EL (cell line): ENCODE measurements at regions not wholly inside any gene's neighbourhood (a gene's known extent, or its start where the extent isn't known, plus 50 kb on each side); places are given as distances from the start of the nearest gene placed in this dataset.
"Not testable (repeated sequence)": the region's sequence is repeated elsewhere in the genome, so short reads cannot be mapped to it uniquely, and the experiment has no call there.

Experiments used
- DNase-seq: peaks from one replicate; pipeline ENCODE4 v3.0.0-alpha.2; 2016

DNA sequence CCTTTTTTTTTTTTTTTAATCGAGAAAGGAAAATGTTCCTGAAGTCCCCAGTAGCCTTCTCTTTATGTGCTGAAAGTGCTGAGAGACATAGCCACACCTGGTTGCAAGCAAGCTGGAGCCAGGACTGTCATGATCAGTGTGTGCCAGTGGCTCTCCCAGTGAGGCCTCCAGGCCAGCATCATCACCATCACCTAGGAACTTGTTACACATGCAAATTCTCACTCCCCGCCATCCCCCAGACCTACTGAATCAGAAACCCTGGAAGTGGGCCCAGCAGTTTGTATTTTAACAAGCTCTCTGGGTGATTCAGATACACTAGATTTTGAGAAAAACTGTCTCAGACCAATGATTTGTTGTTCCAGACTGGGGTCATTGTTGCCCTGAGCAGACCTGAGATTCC is 181.9 kb upstream of the GLRA1 start:
- no peak for DNase-seq

DNA sequence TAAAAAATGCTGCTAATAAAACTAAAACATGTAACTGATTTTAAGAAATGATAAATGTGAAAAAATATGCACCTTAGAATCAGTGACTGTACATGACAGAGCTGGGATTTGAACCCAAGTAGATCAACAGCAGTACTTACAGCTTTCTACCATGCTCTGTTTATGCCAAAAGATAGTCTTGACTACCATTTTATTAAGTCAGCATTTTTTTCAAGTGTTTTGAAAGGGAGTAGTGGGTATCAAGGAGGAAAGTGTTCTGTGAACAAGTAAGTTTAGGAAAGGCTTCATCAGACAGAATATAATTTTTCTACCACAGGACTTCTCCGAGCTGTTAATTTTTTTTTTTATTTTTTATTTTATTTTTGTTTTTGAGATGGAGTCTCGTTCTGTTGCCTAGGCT is 180.4 kb upstream of the GLRA1 start:
- DNase-seq: no peak

DNA sequence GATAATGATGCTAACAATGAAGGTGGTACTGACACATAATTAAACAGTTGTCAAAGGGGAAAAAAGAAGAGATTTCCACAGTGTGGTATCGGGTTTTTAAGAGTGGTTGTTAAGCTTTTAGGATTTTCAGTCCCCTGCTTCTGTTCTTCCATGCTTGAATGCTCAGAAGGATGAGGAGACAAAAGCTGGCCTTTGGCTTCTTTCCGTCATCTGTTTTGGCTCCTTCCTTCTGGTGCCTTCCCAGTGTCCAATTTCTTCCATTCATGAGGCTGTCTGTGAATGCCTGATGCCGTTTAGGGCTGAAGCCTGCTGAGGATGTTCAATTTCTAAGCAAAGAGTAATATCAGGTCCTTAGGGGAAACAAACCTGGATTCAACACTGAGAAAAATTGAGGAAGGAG is 179.6 kb upstream of the GLRA1 start:
- DNase-seq: no peak

- DNase-seq: not testable (repeated sequence)
Observed at GRCh38 chr5:152102908-152103307, 178.3 kb upstream of the GLRA1 start.

DNA sequence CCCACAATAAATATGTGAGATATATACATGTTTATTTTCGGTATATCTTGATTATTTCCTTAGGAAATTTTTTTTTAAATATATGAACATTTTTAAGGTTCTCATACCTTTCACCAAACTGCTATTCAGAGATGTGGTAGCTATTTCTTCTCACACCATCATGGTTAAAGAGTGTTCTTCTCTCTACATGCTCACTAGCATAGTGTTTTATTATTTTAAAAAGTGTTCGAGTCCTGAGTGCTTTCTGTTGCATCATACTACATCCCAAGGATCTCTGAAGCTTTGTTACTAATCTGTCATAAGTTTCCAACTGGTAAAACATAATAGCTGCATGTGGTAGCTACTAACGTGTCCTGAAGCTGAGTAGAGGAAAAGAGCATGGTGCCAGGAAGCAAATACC is 177.4 kb upstream of the GLRA1 start:
- no peak for DNase-seq

DNA sequence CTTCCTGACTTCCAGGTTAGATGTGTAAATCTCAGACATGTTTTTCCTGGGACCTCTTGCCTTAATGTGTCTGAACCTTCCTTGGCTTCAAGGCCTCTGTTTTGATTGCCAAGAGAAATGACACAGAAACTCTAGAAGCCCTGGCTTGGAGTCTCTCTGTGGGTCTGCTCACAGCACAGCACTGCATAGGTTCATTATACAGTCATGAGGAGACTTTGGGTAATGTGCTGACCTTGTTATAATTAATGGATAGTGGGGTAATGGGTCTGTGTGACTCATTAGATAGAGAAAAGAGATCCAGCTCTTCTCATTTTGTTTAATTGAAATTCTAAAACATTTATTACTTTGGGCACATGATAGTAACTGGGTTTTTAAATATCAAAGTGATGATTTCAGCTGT is 175.8 kb upstream of the GLRA1 start:
- DNase-seq: no peak

DNA sequence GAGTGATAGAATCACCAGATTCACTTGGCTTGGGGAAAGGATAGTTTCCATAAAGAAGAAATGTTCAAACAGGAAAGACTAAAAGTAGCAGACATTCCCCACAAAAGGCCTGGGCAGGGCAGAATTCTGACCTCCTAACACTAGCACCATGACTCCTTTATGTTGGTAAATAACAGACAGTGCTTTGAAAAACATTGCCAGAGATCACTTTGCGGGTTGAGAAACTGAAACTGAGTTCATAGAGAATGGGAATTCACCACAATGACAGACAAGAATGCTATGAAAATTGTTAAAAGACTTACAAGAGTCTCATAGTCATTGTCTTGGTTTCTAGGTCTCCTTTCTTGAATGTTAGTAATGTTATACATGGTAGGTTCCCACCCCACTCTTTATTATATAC is 172.5 kb upstream of the GLRA1 start:
- DNase-seq: no peak

- no peak for DNase-seq
Observed at GRCh38 chr5:152094716-152095115, 170.1 kb upstream of the GLRA1 start.

- no peak for DNase-seq
Observed at GRCh38 chr5:152094060-152094459, 169.4 kb upstream of the GLRA1 start.

DNA sequence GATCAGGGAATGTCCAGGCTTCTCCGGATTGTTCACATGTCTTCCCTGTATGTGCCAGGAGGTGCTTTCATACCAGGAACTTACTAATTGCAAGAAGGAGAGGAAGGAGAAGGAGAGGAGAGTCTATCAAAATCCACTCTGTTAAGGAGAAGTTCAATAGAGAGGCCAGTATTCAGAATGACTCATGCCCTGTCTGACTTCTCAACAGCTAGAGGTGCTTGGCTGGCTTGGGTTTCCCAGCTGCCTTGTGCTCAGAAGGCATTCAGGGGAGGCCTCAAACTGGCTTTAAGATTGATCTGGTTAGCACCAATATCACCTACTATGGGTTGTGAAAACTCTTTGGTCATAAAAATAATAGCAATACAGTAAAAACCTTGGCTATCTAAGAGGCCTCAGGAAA is 167.9 kb upstream of the GLRA1 start:
- DNase-seq: no peak

- no peak for DNase-seq
Observed at GRCh38 chr5:152089644-152090043, 165.0 kb upstream of the GLRA1 start.

GRCh38 chr5:152086668-152087067 is 162.0 kb upstream of the GLRA1 start:
- DNase-seq: no peak

- DNase-seq: no peak
Observed at GRCh38 chr5:152084476-152084875, 159.8 kb upstream of the GLRA1 start.

DNA sequence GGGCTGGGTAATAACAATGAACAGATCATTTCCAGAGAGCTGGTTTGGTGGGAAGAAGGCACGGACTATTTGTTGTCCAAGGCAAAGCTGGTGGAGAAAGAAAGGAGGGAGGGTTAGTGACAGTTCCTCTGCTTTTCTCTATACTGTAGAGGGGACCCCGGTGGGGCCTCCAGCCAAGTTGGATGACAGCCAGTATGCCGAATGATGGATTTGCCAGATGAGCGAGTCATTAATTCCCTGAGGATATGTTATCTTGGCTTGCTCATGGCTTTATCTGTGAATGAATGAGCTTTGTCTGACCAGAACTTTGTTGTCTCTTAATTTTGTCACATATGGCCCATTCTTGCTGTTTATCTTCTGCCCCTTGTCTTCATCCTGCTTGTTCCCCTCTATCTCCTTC is 158.6 kb upstream of the GLRA1 start:
- DNase-seq: no peak

DNA sequence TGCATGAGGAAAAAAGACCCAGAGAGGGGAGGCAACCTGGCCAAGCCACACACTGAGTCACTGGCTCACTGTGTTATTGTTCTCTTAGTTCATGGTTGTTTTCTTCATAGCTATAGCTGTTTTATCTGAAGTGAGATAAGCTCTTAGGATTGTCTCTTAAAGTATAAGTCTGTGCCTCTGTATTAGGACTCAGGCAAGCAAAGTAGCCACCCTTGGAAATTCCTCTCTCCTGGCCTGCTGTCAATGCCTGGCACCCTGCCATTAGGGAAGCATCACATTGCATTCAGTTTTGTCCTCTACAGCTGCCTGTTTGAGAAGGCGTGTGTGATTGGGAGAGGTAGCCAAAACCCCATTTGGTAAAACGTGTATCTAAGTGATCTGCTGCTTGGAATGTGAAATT is 147.4 kb upstream of the GLRA1 start:
- no peak for DNase-seq

GRCh38 chr5:152070591-152070990 is 145.9 kb upstream of the GLRA1 start:
- DNase-seq: no peak

DNA sequence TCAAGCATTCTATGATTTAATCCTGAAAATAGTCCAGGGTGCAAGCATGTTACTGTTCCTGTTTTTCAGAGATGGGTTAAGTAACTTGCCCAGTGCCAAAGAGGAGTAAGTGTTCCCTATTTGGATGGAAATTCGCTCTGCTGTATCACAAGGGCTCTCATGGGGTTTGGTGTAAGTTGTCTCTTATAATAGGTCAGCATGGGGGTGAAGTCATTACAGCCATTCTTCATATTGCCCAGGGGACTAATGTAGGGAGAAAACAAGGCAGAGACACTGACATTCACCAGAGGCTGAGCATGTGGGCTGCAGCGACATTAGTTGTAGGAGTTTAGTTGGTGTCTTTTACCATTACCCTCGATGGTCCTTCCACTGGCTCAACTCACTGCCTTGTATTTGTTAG is 142.1 kb upstream of the GLRA1 start:
- DNase-seq: no peak

DNA sequence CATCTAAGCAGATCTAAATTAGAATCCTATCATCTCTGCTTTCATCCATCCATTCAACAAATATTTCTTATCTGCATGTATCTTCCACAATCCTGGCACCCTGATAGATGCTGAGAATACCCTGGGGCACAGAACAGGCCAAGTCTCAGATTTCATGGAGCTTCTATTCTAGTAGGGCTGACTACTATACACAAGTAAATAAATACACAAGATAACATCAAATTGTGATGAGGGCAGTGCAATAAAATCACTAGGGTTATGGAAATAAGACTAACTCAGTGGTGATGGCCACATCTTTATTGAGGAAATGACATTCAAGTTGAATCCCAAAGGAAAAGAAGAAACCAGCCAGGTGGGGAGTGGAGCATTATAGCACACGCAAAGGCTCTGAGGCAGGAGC is 138.4 kb upstream of the GLRA1 start:
- no peak for DNase-seq

GRCh38 chr5:152061095-152061494 is 136.4 kb upstream of the GLRA1 start:
- no peak for DNase-seq

DNA sequence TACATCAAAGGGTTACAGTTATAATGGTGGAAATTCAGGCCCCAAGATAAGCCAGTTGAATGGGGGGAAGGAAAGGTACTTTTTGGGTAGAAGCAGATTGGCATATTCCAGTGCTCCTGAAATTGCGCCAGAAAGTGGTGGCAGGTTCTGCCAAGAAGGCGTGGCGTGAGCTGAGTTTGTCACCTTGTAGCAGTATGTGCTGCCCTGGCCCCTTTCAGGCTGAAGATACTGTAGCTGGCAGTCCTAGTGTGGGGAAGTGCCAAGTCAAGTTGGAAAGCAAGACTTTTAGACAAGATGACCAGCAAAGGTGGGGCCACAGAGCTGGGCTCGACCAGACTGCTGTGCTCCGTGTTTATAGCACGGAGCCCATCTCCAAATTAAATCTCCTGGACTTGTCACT is 133.6 kb upstream of the GLRA1 start:
- DNase-seq: no peak

GRCh38 chr5:152056931-152057330 is 132.3 kb upstream of the GLRA1 start:
- no peak for DNase-seq

DNA sequence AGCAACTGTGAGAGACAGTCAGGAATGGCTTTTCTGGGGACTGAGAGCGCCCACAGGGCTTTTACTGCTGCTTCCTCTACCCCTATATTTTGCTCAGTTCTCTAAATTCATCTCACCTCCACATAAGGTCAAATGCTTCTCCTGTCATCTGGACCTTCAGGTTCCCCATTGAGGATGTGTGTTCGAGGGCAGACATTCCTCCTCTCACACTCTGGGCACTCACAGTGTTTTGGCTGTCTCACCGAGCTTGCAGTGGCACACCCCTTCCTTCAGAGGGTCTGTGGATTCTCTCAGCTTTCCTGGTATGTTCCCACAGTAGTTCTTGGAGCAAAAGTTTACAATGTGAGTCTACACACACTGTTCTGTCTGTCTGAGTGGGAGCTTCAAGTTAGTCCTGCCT is 127.8 kb upstream of the GLRA1 start:
- DNase-seq: no peak

- no peak for DNase-seq
Observed at GRCh38 chr5:152051499-152052454, 127.1 kb upstream of the GLRA1 start.

- DNase-seq: no peak
Observed at GRCh38 chr5:152046361-152046760, 121.7 kb upstream of the GLRA1 start.

DNA sequence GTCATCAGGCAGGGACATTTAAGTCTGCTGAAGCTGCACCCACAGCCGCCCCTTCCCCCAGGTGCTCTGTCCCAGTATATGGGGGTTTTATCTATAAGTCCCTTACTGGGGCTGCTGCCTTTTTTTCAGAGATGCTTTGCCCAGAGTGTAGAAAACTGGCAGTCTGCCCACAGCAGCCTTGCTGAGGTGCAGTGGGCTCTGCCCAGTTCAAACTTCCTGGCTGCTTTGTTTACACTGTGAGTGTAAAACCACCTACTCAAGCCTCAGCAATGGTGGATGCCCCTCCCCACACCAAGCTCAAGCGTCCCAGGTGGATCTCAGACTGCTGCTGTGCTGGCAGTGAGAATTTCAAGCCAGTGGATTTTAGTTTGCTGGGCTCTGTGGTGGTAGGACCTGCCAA is 114.2 kb upstream of the GLRA1 start:
- not testable (repeated sequence) for DNase-seq
